CD14-positive monocyte (primary cell): ENCODE measurements at regions not wholly inside any gene's neighbourhood (a gene's known extent, or its start where the extent isn't known, plus 50 kb on each side); places are given as distances from the start of the nearest gene placed in this dataset.

Experiments used
- DNase-seq, 3 donors: peaks; one replicate each; pipeline ENCODE4 v3.0.0-alpha.2; 2011 to 2022
- H2AFZ ChIP-seq: 2 replicates; pipeline ENCODE4 v1.6.0; 2012; ENCODE audit warnings: mild to moderate bottlenecking, low read depth, low read length, inconsistent platforms; ENCODE audit not compliant: insufficient read depth, poor library complexity, severe bottlenecking
- H3K27ac ChIP-seq, 2 donors: 1 replicate in 1 of 2; 2 replicates in 1 of 2; pipeline ENCODE4 v1.5.1; 2012 to 2013; ENCODE audit warnings: low read length in 2 of 2, control low read depth in 1 of 2, inconsistent platforms in 1 of 2, low read depth in 1 of 2, mild to moderate bottlenecking in 1 of 2
- H3K27me3 ChIP-seq, 2 donors: one replicate each; pipeline versions ENCODE4 v1.6.0 to v1.6.1; 2011 to 2013; ENCODE audit warnings: low read length in 2 of 2; ENCODE audit not compliant: control insufficient read depth in 2 of 2, insufficient read depth in 2 of 2
- H3K36me3 ChIP-seq, 2 donors: replicated peaks in 1 of 2; 1 replicate in 1 of 2; 2 replicates in 1 of 2; pipeline versions ENCODE4 v1.5.1 to v1.6.1; 2012 to 2013; ENCODE audit warnings: low read length in 2 of 2, control low read depth in 1 of 2, inconsistent platforms in 1 of 2, mild to moderate bottlenecking in 1 of 2; ENCODE audit not compliant: insufficient read depth in 2 of 2, control insufficient read depth in 1 of 2
- H3K4me1 ChIP-seq, 2 donors: 1 replicate in 1 of 2; 2 replicates in 1 of 2; pipeline versions ENCODE4 v1.5.1 to v1.6.1; 2012 to 2013; ENCODE audit warnings: low read length in 2 of 2, control low read depth in 1 of 2, inconsistent platforms in 1 of 2, mild to moderate bottlenecking in 1 of 2, moderate library complexity in 1 of 2; ENCODE audit not compliant: insufficient read depth in 2 of 2, control insufficient read depth in 1 of 2
- H3K4me2 ChIP-seq: replicated peaks from 2 replicates; pipeline ENCODE3; 2012; ENCODE audit warnings: low read length, moderate library complexity, mild to moderate bottlenecking; ENCODE audit not compliant: poor library complexity, severe bottlenecking; ENCODE audit errors: extremely low read depth
- H3K4me3 ChIP-seq, 3 experiments: fragments of 200-600 bp in 1 of 3; sonication (generic) in 1 of 3; replicated peaks in 1 of 3; 1 replicate in 2 of 3; 2 replicates in 1 of 3; pipeline ENCODE4 v1.5.1; 2011 to 2013; ENCODE audit warnings: low read length in 3 of 3, mild to moderate bottlenecking in 3 of 3, control low read depth in 2 of 3, low read depth in 2 of 3, inconsistent platforms in 1 of 3, moderate library complexity in 1 of 3
- H3K79me2 ChIP-seq: 2 replicates; pipeline ENCODE4 v1.6.0; 2012; ENCODE audit warnings: mild to moderate bottlenecking, control low read depth, inconsistent platforms, low read length, moderate library complexity; ENCODE audit not compliant: insufficient read depth
- H3K9ac ChIP-seq: 2 replicates; pipeline ENCODE4 v1.6.0; 2017; ENCODE audit warnings: low read length, mild to moderate bottlenecking; ENCODE audit not compliant: insufficient read depth, poor library complexity, severe bottlenecking
- H3K9me3 ChIP-seq, 2 donors: replicated peaks in 1 of 2; 1 replicate in 1 of 2; 2 replicates in 1 of 2; pipeline versions ENCODE4 v1.5.1 to v1.6.1; 2012 to 2013; ENCODE audit warnings: low read length in 2 of 2, control low read depth in 1 of 2; ENCODE audit not compliant: control insufficient read depth in 1 of 2, insufficient read depth in 1 of 2
- H4K20me1 ChIP-seq: 2 replicates; pipeline ENCODE4 v1.6.0; 2012; ENCODE audit warnings: mild to moderate bottlenecking, low read length, control low read depth, moderate library complexity; ENCODE audit not compliant: insufficient read depth
- H3K27ac Mint-ChIP-seq, 7 donors: one replicate each; pipeline ENCODE4 v1.8.0; 2020; ENCODE audit warnings: mild to moderate bottlenecking in 7 of 7, mixed read lengths in 7 of 7, moderate library complexity in 6 of 7, inconsistent platforms in 2 of 7
- H3K27me3 Mint-ChIP-seq, 3 donors: one replicate each; pipeline ENCODE4 v1.8.0; 2021 to 2022; ENCODE audit warnings: low read depth in 3 of 3, mild to moderate bottlenecking in 3 of 3, mixed read lengths in 3 of 3, moderate library complexity in 3 of 3, inconsistent platforms in 1 of 3
- H3K36me3 Mint-ChIP-seq, 2 donors: one replicate each; pipeline ENCODE4 v1.8.0; 2020; ENCODE audit warnings: mixed read lengths in 2 of 2, inconsistent platforms in 1 of 2, mild to moderate bottlenecking in 1 of 2
- H3K4me1 Mint-ChIP-seq: one replicate; pipeline ENCODE4 v1.8.0; 2020; ENCODE audit warnings: mild to moderate bottlenecking, mixed read lengths
- H3K4me3 Mint-ChIP-seq, 2 donors: one replicate each; pipeline ENCODE4 v1.8.0; 2020; ENCODE audit warnings: mild to moderate bottlenecking in 2 of 2, mixed read lengths in 2 of 2, moderate library complexity in 1 of 2
- H3K9me3 Mint-ChIP-seq, 7 donors: one replicate each; pipeline ENCODE4 v1.8.0; 2020 to 2022; ENCODE audit warnings: mixed read lengths in 7 of 7, mild to moderate bottlenecking in 6 of 7, moderate library complexity in 6 of 7, inconsistent platforms in 2 of 7
- WGBS: methylation state at CpG from one replicate; pipeline ENCODE4 v1.1.5; 2013; ENCODE audit warnings: missing lambda C conversion rate; ENCODE audit not compliant: insufficient coverage; 5-methylcytosine and 5-hydroxymethylcytosine counted together
- intact Hi-C, 2 donors: fragments of 100-400 bp; cut with micrococcal nuclease; formaldehyde crosslinking; loops; one replicate each; pipeline versions ENCODE4 v1.15.0 to v1.15.1; 2023
- TF ChIP-seq, protein P1 (sequence below): fragments of 200-600 bp; IDR thresholded peaks from one replicate; pipeline ENCODE4 v1.8.0; 2022; ENCODE audit warnings: antibody characterized with exemption, mild to moderate bottlenecking

DNA sequence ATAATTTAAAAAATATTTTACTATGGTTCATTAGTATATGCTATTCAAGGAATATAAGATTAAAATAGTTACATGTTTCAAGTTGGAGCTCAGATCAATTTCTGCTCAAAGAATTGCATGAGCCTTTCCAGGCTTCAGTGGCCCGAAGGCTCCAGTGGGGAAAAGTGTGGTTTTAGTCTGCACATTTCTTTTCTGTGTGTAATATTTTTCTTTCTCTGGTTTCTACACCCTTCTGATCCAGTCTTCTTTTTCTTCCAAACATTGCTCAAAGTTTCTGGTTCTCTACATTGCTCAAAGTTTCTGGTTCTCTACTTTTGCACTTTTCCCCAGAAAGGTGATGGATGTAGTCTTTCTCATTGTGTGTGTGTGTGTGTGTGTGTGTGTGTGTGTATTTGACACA lies 64.7 kb upstream of the OXGR1 start:
- H3K4me1 Mint-ChIP-seq, result no peaks in the 10 kb centered on the region
- Histone ChIP-seq H3K36me3 (no peaks in the 10 kb centered on the region), H3K9me3 (peaks cover 0 to 4% of the 10 kb centered on the region in 2 donors), H3K27me3 (peaks cover 0 to 6% of the 10 kb centered on the region in 2 donors), H2AFZ (no peak overlapping the region), H3K4me1 (no peaks in the 10 kb centered on the region), H3K27ac (no peak overlapping the region), H3K79me2 (no peaks in the 10 kb centered on the region), H3K4me2 (no peak overlapping the region), H3K9ac (no peak overlapping the region), H3K4me3 (no peak overlapping the region), H4K20me1 (no peaks in the 10 kb centered on the region)
- no peak overlapping the region for H3K27ac Mint-ChIP-seq
- TF ChIP-seq, protein P1, sequence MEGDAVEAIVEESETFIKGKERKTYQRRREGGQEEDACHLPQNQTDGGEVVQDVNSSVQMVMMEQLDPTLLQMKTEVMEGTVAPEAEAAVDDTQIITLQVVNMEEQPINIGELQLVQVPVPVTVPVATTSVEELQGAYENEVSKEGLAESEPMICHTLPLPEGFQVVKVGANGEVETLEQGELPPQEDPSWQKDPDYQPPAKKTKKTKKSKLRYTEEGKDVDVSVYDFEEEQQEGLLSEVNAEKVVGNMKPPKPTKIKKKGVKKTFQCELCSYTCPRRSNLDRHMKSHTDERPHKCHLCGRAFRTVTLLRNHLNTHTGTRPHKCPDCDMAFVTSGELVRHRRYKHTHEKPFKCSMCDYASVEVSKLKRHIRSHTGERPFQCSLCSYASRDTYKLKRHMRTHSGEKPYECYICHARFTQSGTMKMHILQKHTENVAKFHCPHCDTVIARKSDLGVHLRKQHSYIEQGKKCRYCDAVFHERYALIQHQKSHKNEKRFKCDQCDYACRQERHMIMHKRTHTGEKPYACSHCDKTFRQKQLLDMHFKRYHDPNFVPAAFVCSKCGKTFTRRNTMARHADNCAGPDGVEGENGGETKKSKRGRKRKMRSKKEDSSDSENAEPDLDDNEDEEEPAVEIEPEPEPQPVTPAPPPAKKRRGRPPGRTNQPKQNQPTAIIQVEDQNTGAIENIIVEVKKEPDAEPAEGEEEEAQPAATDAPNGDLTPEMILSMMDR, result no peak
- intact Hi-C loops, result no loop called here
- DNase-seq, result no peak
- peaks cover 8 to 19% (median 13%) of the 10 kb centered on the region in 3 donors for H3K27me3 Mint-ChIP-seq
- WGBS, result no CpG with 5 or more reads among the region's 1 CpG
- H3K36me3 Mint-ChIP-seq, result no peaks in the 10 kb centered on the region
- H3K4me3 Mint-ChIP-seq, result no peak overlapping the region
- peaks cover 0 to 15% (median 7%) of the 10 kb centered on the region in 7 donors for H3K9me3 Mint-ChIP-seq

DNA sequence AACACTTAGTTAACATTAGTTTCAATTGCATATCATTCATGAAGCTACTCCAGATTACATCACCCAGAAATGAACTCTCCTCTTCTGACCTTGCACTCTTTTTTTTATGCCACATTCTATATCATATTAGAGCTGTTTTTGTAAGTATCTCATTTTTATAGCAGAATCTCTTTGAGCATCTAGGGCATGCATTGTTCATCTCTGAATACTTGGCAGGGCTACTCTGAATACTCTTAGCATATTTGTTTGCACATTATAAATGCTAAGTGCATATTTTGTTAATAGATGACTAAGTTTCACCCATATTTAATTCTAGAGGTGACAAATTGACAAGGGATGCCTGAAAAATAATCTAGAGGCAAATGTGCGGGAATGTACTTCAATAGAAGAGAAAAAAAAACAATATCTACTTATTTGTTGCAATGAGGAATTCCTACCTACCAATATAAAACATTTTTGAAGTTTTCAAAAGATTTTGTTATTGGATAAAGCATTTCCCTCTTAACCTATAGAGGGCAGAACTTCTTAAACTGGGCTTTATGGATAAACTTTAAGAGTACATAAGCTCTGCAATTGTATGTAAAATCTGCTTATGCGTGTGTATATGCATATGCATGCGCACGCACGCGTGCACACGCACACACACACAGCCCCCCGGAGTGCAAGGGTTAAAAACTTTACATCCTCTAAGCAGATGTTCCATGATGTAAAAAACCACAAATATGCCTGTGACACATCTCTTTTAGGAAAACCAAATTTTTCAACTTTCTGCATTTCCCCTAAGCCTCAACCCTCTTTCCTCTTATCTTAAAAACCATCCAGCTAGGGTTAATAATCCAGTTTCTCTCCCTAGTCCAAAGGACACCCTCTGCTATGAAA lies 73.0 kb upstream of the OXGR1 start:
- Histone ChIP-seq H3K27me3 (no peaks in the 10 kb centered on the region), H3K79me2 (no peaks in the 10 kb centered on the region), H2AFZ (no peak overlapping the region), H3K36me3 (no peaks in the 10 kb centered on the region), H3K27ac (no peak overlapping the region), H3K9me3 (no peaks in the 10 kb centered on the region), H3K4me2 (no peak overlapping the region), H3K4me3 (no peak overlapping the region), H3K9ac (no peak overlapping the region), H4K20me1 (no peaks in the 10 kb centered on the region), H3K4me1 (peaks cover 7 to 9% of the 10 kb centered on the region in 2 donors)
- no peaks in the 10 kb centered on the region for H3K36me3 Mint-ChIP-seq
- no peak overlapping the region for H3K4me3 Mint-ChIP-seq
- H3K27me3 Mint-ChIP-seq, result peaks cover under 1 to 7% (median 3%) of the 10 kb centered on the region in 3 donors
- intact Hi-C loops, result no loop called here
- no peak overlapping the region for H3K27ac Mint-ChIP-seq
- DNase-seq, result no peak
- TF ChIP-seq, protein P1, result no peak
- H3K9me3 Mint-ChIP-seq, result peaks cover 0 to 3% (median 2%) of the 10 kb centered on the region in 7 donors
- WGBS, result 92% methylated on average over 7 of the region's 8 CpGs
- peaks cover 15% of the 10 kb centered on the region for H3K4me1 Mint-ChIP-seq
